ENCODE measurements at regions not wholly inside any gene's neighbourhood (a gene's known extent, or its start where the extent isn't known, plus 50 kb on each side); places are given as distances from the start of the nearest gene placed in this dataset.

DNA sequence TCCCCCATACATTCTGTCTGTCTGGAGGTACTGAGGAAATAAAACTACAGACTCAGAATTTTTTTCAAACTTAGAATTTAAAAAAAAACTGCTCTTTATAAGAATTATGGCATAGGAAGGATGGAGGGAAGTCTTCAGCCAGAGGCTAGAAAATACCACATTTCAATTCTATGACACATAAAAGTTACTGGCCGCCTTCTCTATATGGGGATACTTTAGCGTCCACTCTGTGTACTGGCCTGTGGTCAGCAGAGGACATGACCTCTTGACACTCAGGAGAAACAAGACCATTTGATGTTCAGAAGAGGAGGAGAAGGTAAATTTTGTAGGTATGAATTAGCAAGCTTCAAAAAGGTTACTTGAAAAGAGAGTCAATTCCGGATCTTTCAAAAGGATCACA is 417.4 kb downstream of the MFSD1 start:
- no peaks in the 10 kb centered on the region for H3K27me3 ChIP-seq (ENCODE audit: insufficient read depth)
- no peak overlapping the region for H2AFZ ChIP-seq
- H3K9me3 Mint-ChIP-seq, result no peaks in the 10 kb centered on the region; the same call in 2 of the 3 replicates
- H3K27ac ChIP-seq (ENCODE audit: low read depth), result no peak overlapping the region
- no peak overlapping the region for H3K4me2 ChIP-seq
- no peaks in the 10 kb centered on the region for H3K4me1 ChIP-seq (ENCODE audit: insufficient read depth)
- no peaks in the 10 kb centered on the region for H3K27me3 Mint-ChIP-seq (ENCODE audit: insufficient read depth, low read depth, poor library complexity)
- no peak overlapping the region for H3K4me3 Mint-ChIP-seq
- TF ChIP-seq CREB1 (CRISPR knock-in tag; IDR thresholded peaks at IDR 0.05; ENCODE audit: low read depth), result no peak
- TF ChIP-seq, protein P1, sequence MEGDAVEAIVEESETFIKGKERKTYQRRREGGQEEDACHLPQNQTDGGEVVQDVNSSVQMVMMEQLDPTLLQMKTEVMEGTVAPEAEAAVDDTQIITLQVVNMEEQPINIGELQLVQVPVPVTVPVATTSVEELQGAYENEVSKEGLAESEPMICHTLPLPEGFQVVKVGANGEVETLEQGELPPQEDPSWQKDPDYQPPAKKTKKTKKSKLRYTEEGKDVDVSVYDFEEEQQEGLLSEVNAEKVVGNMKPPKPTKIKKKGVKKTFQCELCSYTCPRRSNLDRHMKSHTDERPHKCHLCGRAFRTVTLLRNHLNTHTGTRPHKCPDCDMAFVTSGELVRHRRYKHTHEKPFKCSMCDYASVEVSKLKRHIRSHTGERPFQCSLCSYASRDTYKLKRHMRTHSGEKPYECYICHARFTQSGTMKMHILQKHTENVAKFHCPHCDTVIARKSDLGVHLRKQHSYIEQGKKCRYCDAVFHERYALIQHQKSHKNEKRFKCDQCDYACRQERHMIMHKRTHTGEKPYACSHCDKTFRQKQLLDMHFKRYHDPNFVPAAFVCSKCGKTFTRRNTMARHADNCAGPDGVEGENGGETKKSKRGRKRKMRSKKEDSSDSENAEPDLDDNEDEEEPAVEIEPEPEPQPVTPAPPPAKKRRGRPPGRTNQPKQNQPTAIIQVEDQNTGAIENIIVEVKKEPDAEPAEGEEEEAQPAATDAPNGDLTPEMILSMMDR (conservative IDR thresholded peaks at IDR 0.05; ENCODE audit: low read depth in 2 of 2), result no peak
- no peaks in the 10 kb centered on the region for H3K9me2 ChIP-seq (ENCODE audit: insufficient read depth)
- H3F3A ChIP-seq (replicated peaks; ENCODE audit: low read depth), result no peaks in the 10 kb centered on the region
- no peaks in the 10 kb centered on the region for H3K79me2 ChIP-seq (replicated peaks; ENCODE audit: insufficient read depth)
- no peaks in the 10 kb centered on the region for H3K36me3 Mint-ChIP-seq (ENCODE audit: low read depth)
- no peak overlapping the region for H3K4me3 ChIP-seq
- ATAC-seq (no peak), DNase-seq (ENCODE audit: low spot score) (no peak)
- H4K20me1 ChIP-seq (replicated peaks; ENCODE audit: insufficient read depth), result no peaks in the 10 kb centered on the region
- no peak overlapping the region for H3K27ac Mint-ChIP-seq
- H3K36me3 ChIP-seq (ENCODE audit: insufficient read depth), result no peaks in the 10 kb centered on the region
- no peaks in the 10 kb centered on the region for H3K4me1 Mint-ChIP-seq

DNA sequence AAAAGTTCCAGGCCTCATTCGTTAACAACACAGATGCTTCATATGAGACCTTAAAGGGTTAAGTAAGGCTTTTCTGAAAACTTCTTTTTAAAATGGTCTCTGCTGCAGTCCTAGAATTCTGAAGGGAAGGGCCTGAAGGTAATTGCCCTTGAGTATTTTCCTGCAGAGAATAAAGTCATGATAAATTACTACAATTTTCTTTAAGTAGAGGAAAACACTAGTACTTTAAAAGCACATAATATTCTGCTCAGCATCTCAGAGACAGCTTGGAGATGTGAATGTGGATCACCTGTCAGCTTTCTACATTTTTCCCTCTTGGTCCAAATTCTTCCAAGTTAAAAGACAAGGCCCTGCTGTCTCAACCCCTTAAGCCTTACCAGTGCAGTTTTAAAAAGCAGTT is 419.5 kb downstream of the MFSD1 start:
- Mint-ChIP-seq H3K4me3 (no peak overlapping the region), H3K4me1 (no peaks in the 10 kb centered on the region), H3K36me3 (ENCODE audit: low read depth) (no peaks in the 10 kb centered on the region), H3K27me3 (ENCODE audit: insufficient read depth, low read depth, poor library complexity) (no peaks in the 10 kb centered on the region), H3K27ac (no peak overlapping the region), H3K9me3 (no peaks in the 10 kb centered on the region; the same call in 2 of the 3 replicates)
- H3K4me1 ChIP-seq (ENCODE audit: insufficient read depth), result no peaks in the 10 kb centered on the region
- DNase-seq (ENCODE audit: low spot score), result no peak
- no peak overlapping the region for H3K27ac ChIP-seq (ENCODE audit: low read depth)
- no peak for ATAC-seq
- H4K20me1 ChIP-seq (replicated peaks; ENCODE audit: insufficient read depth), result no peaks in the 10 kb centered on the region
- H3K27me3 ChIP-seq (ENCODE audit: insufficient read depth), result no peaks in the 10 kb centered on the region
- H3K79me2 ChIP-seq (replicated peaks; ENCODE audit: insufficient read depth), result no peaks in the 10 kb centered on the region
- H3F3A ChIP-seq (replicated peaks; ENCODE audit: low read depth), result no peaks in the 10 kb centered on the region
- no peak overlapping the region for H2AFZ ChIP-seq
- H3K36me3 ChIP-seq (ENCODE audit: insufficient read depth), result no peaks in the 10 kb centered on the region
- H3K9me2 ChIP-seq (ENCODE audit: insufficient read depth), result no peaks in the 10 kb centered on the region; the same call in 1 of the 2 replicates
- no peak overlapping the region for H3K4me2 ChIP-seq
- H3K4me3 ChIP-seq, result no peak overlapping the region
- TF ChIP-seq NANOG (IDR thresholded peaks at IDR 0.05; ENCODE audit: borderline replicate concordance) (no peak), EZH2 (IDR thresholded peaks at IDR 0.05; ENCODE audit: low read depth, unreplicated experiment) (no peak), ZNF331 (CRISPR knock-in tag; IDR thresholded peaks at IDR 0.05; ENCODE audit: low read depth) (no peak), ZNF114 (CRISPR knock-in tag; IDR thresholded peaks at IDR 0.05) (no peak), JUNB (IDR thresholded peaks at IDR 0.05; ENCODE audit: unreplicated experiment) (no peak), POLR2AphosphoS5 (IDR thresholded peaks at IDR 0.05; ENCODE audit: low read depth) (no peak), EZH2phosphoT487 (IDR thresholded peaks at IDR 0.05; ENCODE audit: unreplicated experiment) (no peak), ETS1 (IDR thresholded peaks at IDR 0.05) (no peak), CREB1 (CRISPR knock-in tag; IDR thresholded peaks at IDR 0.05; ENCODE audit: low read depth) (no peak), STAT1 (IDR thresholded peaks at IDR 0.05; ENCODE audit: unreplicated experiment) (no peak)
- TF ChIP-seq, protein P2, sequence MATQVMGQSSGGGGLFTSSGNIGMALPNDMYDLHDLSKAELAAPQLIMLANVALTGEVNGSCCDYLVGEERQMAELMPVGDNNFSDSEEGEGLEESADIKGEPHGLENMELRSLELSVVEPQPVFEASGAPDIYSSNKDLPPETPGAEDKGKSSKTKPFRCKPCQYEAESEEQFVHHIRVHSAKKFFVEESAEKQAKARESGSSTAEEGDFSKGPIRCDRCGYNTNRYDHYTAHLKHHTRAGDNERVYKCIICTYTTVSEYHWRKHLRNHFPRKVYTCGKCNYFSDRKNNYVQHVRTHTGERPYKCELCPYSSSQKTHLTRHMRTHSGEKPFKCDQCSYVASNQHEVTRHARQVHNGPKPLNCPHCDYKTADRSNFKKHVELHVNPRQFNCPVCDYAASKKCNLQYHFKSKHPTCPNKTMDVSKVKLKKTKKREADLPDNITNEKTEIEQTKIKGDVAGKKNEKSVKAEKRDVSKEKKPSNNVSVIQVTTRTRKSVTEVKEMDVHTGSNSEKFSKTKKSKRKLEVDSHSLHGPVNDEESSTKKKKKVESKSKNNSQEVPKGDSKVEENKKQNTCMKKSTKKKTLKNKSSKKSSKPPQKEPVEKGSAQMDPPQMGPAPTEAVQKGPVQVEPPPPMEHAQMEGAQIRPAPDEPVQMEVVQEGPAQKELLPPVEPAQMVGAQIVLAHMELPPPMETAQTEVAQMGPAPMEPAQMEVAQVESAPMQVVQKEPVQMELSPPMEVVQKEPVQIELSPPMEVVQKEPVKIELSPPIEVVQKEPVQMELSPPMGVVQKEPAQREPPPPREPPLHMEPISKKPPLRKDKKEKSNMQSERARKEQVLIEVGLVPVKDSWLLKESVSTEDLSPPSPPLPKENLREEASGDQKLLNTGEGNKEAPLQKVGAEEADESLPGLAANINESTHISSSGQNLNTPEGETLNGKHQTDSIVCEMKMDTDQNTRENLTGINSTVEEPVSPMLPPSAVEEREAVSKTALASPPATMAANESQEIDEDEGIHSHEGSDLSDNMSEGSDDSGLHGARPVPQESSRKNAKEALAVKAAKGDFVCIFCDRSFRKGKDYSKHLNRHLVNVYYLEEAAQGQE (IDR thresholded peaks at IDR 0.05; ENCODE audit: unreplicated experiment), result no peak
- TF ChIP-seq, protein P1 (conservative IDR thresholded peaks at IDR 0.05; ENCODE audit: low read depth in 2 of 2), result no peak
